ENCODE measurements at regions not wholly inside any gene's neighbourhood (a gene's known extent, or its start where the extent isn't known, plus 50 kb on each side); places are given as distances from the start of the nearest gene placed in this dataset.

DNA sequence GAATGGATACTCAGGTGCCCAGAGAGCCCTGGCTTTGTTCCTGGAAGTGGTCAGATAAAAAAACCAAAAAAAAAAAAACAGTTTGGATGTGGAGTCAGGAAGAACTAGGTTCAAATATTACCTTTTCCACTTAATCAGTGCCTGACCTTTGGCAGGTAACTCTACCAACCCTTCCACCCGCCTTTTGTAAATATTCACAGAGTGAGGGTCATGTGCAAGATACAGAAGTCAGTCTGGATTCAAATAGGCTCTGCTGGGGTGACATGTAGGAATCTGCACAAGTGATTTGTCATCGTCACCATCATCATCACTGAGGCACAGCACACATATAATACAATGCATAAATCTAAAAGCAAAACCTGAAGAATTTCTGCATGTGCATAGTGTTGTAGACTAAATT is 490.7 kb downstream of the MIAT start:
- POLR2A ChIA-PET (ENCODE audit: partially characterized antibody): no interaction called here
- no peaks in the 10 kb centered on the region for H3K79me2 ChIP-seq (ENCODE audit: control insufficient read depth in 1 of 2, insufficient read depth in 2 of 2, low read length in 2 of 2)
- no peak overlapping the region for H2AK5ac ChIP-seq (ENCODE audit: low read depth, low read length)
- 81% methylated on average over 2 of the region's 2 CpGs; no CpG with 5 or more reads in 1 of the 2 experiments for WGBS, 2 experiments (ENCODE audit: extremely low coverage in 1 of 2, insufficient coverage in 1 of 2, insufficient read length in 1 of 2, insufficient replicate concordance in 2 of 2, low coverage in 1 of 2, low lambda C conversion rate in 2 of 2, missing lambda C conversion rate in 1 of 2)
- TF ChIP-seq USF2 (IDR thresholded peaks at IDR 0.05; ENCODE audit: low read length) (no peak), SIRT6 (IDR thresholded peaks at IDR 0.05; ENCODE audit: low read length) (no peak), TCF12 (IDR thresholded peaks at IDR 0.05; ENCODE audit: low read depth, low read length) (no peak), E2F6 (IDR thresholded peaks at IDR 0.05) (no peak), SRF (IDR thresholded peaks at IDR 0.05; ENCODE audit: low read depth, low read length) (no peak), CHD1 (IDR thresholded peaks at IDR 0.05; ENCODE audit: low read depth, low read length) (no peak), YY1 (IDR thresholded peaks at IDR 0.05; ENCODE audit: low read depth, low read length) (no peak), SAP30 (IDR thresholded peaks at IDR 0.05; ENCODE audit: insufficient read depth, insufficient replicate concordance, low read length) (no peak), GABPA (IDR thresholded peaks at IDR 0.05; ENCODE audit: borderline replicate concordance, insufficient read depth, low read length) (no peak)
- H3K9me3 ChIP-seq (ENCODE audit: insufficient read depth in 2 of 2, low read depth in 1 of 2, low read length in 1 of 2): 0 out of 4 replicates have a peak, but pooled peaks cover 0 to 2% of the 10 kb centered on the region in 2 experiments
- H3K23ac ChIP-seq (ENCODE audit: insufficient read length): no peak overlapping the region
- no peak overlapping the region for H3K18ac ChIP-seq (ENCODE audit: extremely low read depth, low read length)
- H2BK20ac ChIP-seq (ENCODE audit: low read length): no peak overlapping the region
- FAIRE-seq (no peak), DNase-seq (ENCODE audit: low read depth in 1 of 2, low spot score in 2 of 2) (no peak)
- H2BK12ac ChIP-seq (ENCODE audit: low read depth, low read length): no peak overlapping the region
- H2AFZ ChIP-seq (ENCODE audit: low read length): no peak overlapping the region
- CTCF ChIA-PET (ENCODE audit: partially characterized antibody): no interaction called here
- H3K9ac ChIP-seq (replicated peaks in 1 of 4; ENCODE audit: extremely low read depth in 1 of 4, low read depth in 3 of 4, low read length in 3 of 4): no peak overlapping the region
- no peak overlapping the region for H2BK15ac ChIP-seq (ENCODE audit: low read length)
- H2BK5ac ChIP-seq (ENCODE audit: low read depth, low read length): no peak overlapping the region
- H3K14ac ChIP-seq (ENCODE audit: insufficient read length): no peak overlapping the region
- no peaks in the 10 kb centered on the region for H3K79me1 ChIP-seq (ENCODE audit: low read depth, low read length)
- H3K4me1 ChIP-seq (replicated peaks in 1 of 4; ENCODE audit: control insufficient read depth in 3 of 4, insufficient read depth in 4 of 4, low read length in 3 of 4): no peaks in the 10 kb centered on the region; a peak in 1 of 7 replicates
- no peak overlapping the region for H3K4me3 ChIP-seq (ENCODE audit: extremely low read depth in 1 of 4, insufficient read depth in 2 of 4, low read depth in 3 of 4, low read length in 4 of 4)
- H3K4ac ChIP-seq (replicated peaks; ENCODE audit: insufficient read length, low read depth, low read length): no peak overlapping the region
- no peak overlapping the region for H4K91ac ChIP-seq (replicated peaks; ENCODE audit: insufficient read length, low read length)
- H4K20me1 ChIP-seq (replicated peaks in 1 of 2; ENCODE audit: control insufficient read depth in 1 of 2, insufficient read depth in 2 of 2, low read length in 2 of 2): no peaks in the 10 kb centered on the region
- H4K5ac ChIP-seq (ENCODE audit: insufficient read length, low read depth, low read length): no peak overlapping the region
- no peak overlapping the region for H3K27ac ChIP-seq (ENCODE audit: low read depth, low read length)
- H3K4me2 ChIP-seq (ENCODE audit: insufficient read depth in 1 of 2, low read depth in 2 of 2, low read length in 2 of 2): no peak overlapping the region
- H2BK120ac ChIP-seq (replicated peaks; ENCODE audit: low read depth, low read length): no peak overlapping the region
- no peaks in the 10 kb centered on the region for H3K23me2 ChIP-seq (ENCODE audit: low read depth, low read length)
- no peak overlapping the region for H3K56ac ChIP-seq (replicated peaks; ENCODE audit: insufficient read length, low read depth, low read length)
- H4K8ac ChIP-seq (ENCODE audit: extremely low read depth, insufficient read depth, low read length): no peak overlapping the region
- no peaks in the 10 kb centered on the region for H3K36me3 ChIP-seq (ENCODE audit: control insufficient read depth in 2 of 4, insufficient read depth in 4 of 4, low read length in 3 of 4)
- H3K27me3 ChIP-seq (replicated peaks in 1 of 4; ENCODE audit: control insufficient read depth in 3 of 4, extremely low read depth in 1 of 4, insufficient read depth in 3 of 4, low read length in 3 of 4): no peaks in the 10 kb centered on the region

Measured in H1 (cell line).